Testis (tissue), 2 donors: ENCODE measurements at regions not wholly inside any gene's neighbourhood (a gene's known extent, or its start where the extent isn't known, plus 50 kb on each side); places are given as distances from the start of the nearest gene placed in this dataset.

Experiments used
- CTCF ChIP-seq, 3 experiments: fragments of 450-650 bp in 2 of 3; fragments of 200-600 bp in 1 of 3; sonication (generic) in 1 of 3; IDR thresholded peaks; one replicate each; pipeline ENCODE4 v1.5.1; 2016 to 2019; ENCODE audit warnings: antibody characterized with exemption in 3 of 3, mild to moderate bottlenecking in 2 of 3, moderate library complexity in 1 of 3
- POLR2A ChIP-seq: fragments of 450-650 bp; IDR thresholded peaks from one replicate; pipeline ENCODE4 v1.6.1; 2017; ENCODE audit warnings: antibody characterized with exemption, mild to moderate bottlenecking, moderate library complexity

DNA sequence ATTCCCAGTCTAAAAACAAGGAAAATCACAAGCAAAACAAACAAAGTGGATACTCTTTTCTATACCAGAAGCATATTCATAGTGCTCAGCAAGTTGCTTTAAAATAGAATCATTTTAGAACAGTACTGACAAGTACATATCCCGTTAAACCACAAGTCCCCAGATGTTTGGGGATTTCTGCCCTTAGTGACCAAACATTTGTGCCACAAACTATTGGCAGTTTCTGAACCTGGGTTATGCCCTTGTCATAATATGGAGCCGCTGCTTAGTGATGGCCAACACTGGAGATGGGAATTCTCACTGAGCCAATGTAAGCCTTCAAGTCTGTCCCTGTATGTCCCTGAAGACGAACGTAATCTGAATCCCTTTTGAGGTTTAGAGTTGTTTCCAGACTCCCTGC, 436.7 kb upstream of the JAG1 start:
- TF ChIP-seq CTCF (IDR thresholded peaks at IDR 0.05) (no peak), POLR2A (no peak)
